A673 (cell line): ENCODE measurements at regions not wholly inside any gene's neighbourhood (a gene's known extent, or its start where the extent isn't known, plus 50 kb on each side); places are given as distances from the start of the nearest gene placed in this dataset.

Source experiments
- BruUV-seq: library from RNA; stranded (reverse); fragments of 400-500 nt; replicated peaks from 2 replicates; lab custom pipeline; 2021; lab: Mats Ljungman, UMichigan
- CTCF ChIA-PET: fragments of 300-600 bp; sonication (Branson Sonifier 250); formaldehyde crosslinking; loops from one replicate; lab custom pipeline; 2022; ENCODE audit warnings: antibody characterized with exemption; lab: Charles Lee
- POLR2A ChIA-PET: fragments of 300-600 bp; sonication (Branson Sonifier 250); formaldehyde crosslinking; loops from one replicate; lab custom pipeline; 2022; ENCODE audit warnings: antibody characterized with exemption; ENCODE audit not compliant: low non-redundant PET; lab: Charles Lee
- DNase-seq: peaks from one replicate; pipeline ENCODE4 v3.0.0-alpha.2; 2015; ENCODE audit warnings: low spot score
- H3K27ac ChIP-seq: fragments of 200-600 bp; sonication (generic); 2 replicates; pipeline ENCODE4 v1.5.1; 2016; ENCODE audit warnings: mixed run types, low read depth, mild to moderate bottlenecking, mixed read lengths, antibody characterized with exemption, low read length; ENCODE audit not compliant: poor library complexity, severe bottlenecking
- H3K27me3 ChIP-seq: fragments of 200-600 bp; sonication (generic); replicated peaks from 2 replicates; pipeline ENCODE4 v1.6.1; 2017; ENCODE audit warnings: mixed run types, low read depth, mild to moderate bottlenecking, mixed read lengths, antibody characterized with exemption, low read length; ENCODE audit not compliant: insufficient read depth, poor library complexity
- H3K36me3 ChIP-seq: fragments of 200-600 bp; sonication (generic); 2 replicates; pipeline ENCODE4 v1.6.1; 2016; ENCODE audit warnings: mixed run types, mild to moderate bottlenecking, mixed read lengths, antibody characterized with exemption, low read length; ENCODE audit not compliant: insufficient read depth, poor library complexity, severe bottlenecking
- H3K4me1 ChIP-seq: fragments of 200-600 bp; sonication (generic); 2 replicates; pipeline ENCODE4 v1.6.1; 2017; ENCODE audit warnings: mixed run types, mild to moderate bottlenecking, mixed read lengths, antibody characterized with exemption, low read length; ENCODE audit not compliant: insufficient read depth, poor library complexity, severe bottlenecking
- H3K4me3 ChIP-seq: fragments of 200-600 bp; sonication (generic); 2 replicates; pipeline ENCODE4 v1.5.1; 2016; ENCODE audit warnings: low read depth, mixed run types, mild to moderate bottlenecking, mixed read lengths, low read length; ENCODE audit not compliant: poor library complexity, severe bottlenecking
- H3K9me3 ChIP-seq: fragments of 200-600 bp; sonication (generic); 2 replicates; pipeline ENCODE4 v1.6.1; 2016; ENCODE audit warnings: mixed run types, low read depth, mild to moderate bottlenecking, mixed read lengths, antibody characterized with exemption, low read length; ENCODE audit not compliant: poor library complexity, severe bottlenecking
- CTCF ChIP-seq: fragments of 300-800, 200-600 bp; sonication (generic); conservative IDR thresholded peaks from 2 replicates; pipeline ENCODE4 v1.5.1; 2017; ENCODE audit warnings: low read depth, mild to moderate bottlenecking, antibody characterized with exemption, low read length, moderate library complexity, mixed read lengths
- EZH2 ChIP-seq: fragments of 200-600 bp; sonication (generic); IDR thresholded peaks from 2 replicates; pipeline ENCODE4 v1.6.1; 2017; ENCODE audit warnings: borderline replicate concordance, low read depth, mild to moderate bottlenecking, mixed read lengths, antibody characterized with exemption, low read length; ENCODE audit not compliant: poor library complexity, severe bottlenecking
- intact Hi-C: fragments of 100-400 bp; cut with micrococcal nuclease; formaldehyde crosslinking; loops from one replicate; pipeline ENCODE4 v1.10.0; 2022; ENCODE audit not compliant: unreplicated experiment

GRCh38 chr4:112847045-112847444 is 202.4 kb upstream of the ANK2 start:
- POLR2A ChIA-PET, result no interaction called here

GRCh38 chr4:112847781-112848180 is 201.7 kb upstream of the ANK2 start:
- Histone ChIP-seq H3K4me1 (peaks cover 7% of the 10 kb centered on the region), H3K4me3 (no peak overlapping the region), H3K27me3 (no peaks in the 10 kb centered on the region), H3K27ac (no peak overlapping the region), H3K9me3 (no peaks in the 10 kb centered on the region), H3K36me3 (no peaks in the 10 kb centered on the region)
- no peak for DNase-seq
- ChIA-PET CTCF (no interaction called here), POLR2A (no interaction called here)
- intact Hi-C loops, result no loop called here
- BruUV-seq, result no TSS peak
- TF ChIP-seq CTCF (no peak), EZH2 (no peak)

More at GRCh38 chr4:112847045-112847444, 202.4 kb upstream of the ANK2 start:
- no peak for TF ChIP-seq CTCF
- TF ChIP-seq EZH2, result no peak
- Histone ChIP-seq H3K36me3 (no peaks in the 10 kb centered on the region), H3K27ac (no peak overlapping the region), H3K4me1 (peaks cover 7% of the 10 kb centered on the region), H3K9me3 (no peaks in the 10 kb centered on the region), H3K27me3 (no peaks in the 10 kb centered on the region), H3K4me3 (no peak overlapping the region)
- intact Hi-C loops, result no loop called here
- CTCF ChIA-PET, result no interaction called here
- BruUV-seq, result no TSS peak
- no peak for DNase-seq

- Histone ChIP-seq H3K27ac (no peak overlapping the region), H3K27me3 (no peaks in the 10 kb centered on the region), H3K9me3 (no peaks in the 10 kb centered on the region), H3K4me3 (no peak overlapping the region), H3K4me1 (peaks cover 7% of the 10 kb centered on the region), H3K36me3 (no peaks in the 10 kb centered on the region)
- POLR2A ChIA-PET, result no interaction called here
- TF ChIP-seq EZH2, result no peak
- TF ChIP-seq CTCF, result no peak
- intact Hi-C loops, result no loop called here
- DNase-seq, result no peak
- CTCF ChIA-PET, result no interaction called here
- BruUV-seq, result no TSS peak
These were observed 200.5 kb upstream of the ANK2 start for GRCh38 chr4:112848911-112849310.
